MM.1S (cell line): ENCODE measurements at regions not wholly inside any gene's neighbourhood (a gene's known extent, or its start where the extent isn't known, plus 50 kb on each side); places are given as distances from the start of the nearest gene placed in this dataset.

Experiments
- DNase-seq: peaks from one replicate; pipeline ENCODE4 v3.0.0-alpha.2; 2015
- H2AFZ ChIP-seq: fragments of 300-600 bp; sonication (generic); 2 replicates; pipeline ENCODE4 v1.6.0; 2016; ENCODE audit warnings: antibody characterized with exemption, low read length
- H3F3A ChIP-seq: fragments of 300-600 bp; sonication (generic); 2 replicates; pipeline ENCODE4 v1.6.1; 2016; ENCODE audit warnings: mild to moderate bottlenecking, antibody characterized with exemption, low read length, moderate library complexity, mixed read lengths; ENCODE audit not compliant: insufficient read depth
- H3K27ac ChIP-seq: fragments of 300-600 bp; sonication (generic); 2 replicates; pipeline ENCODE4 v1.5.1; 2016; ENCODE audit warnings: mild to moderate bottlenecking, low read length
- H3K27me3 ChIP-seq: fragments of 300-600 bp; sonication (generic); replicated peaks from 2 replicates; pipeline ENCODE4 v1.6.0; 2016; ENCODE audit warnings: low read length; ENCODE audit not compliant: insufficient read depth
- H3K36me3 ChIP-seq: fragments of 300-600 bp; sonication (generic); replicated peaks from 2 replicates; pipeline ENCODE4 v1.6.1; 2016; ENCODE audit warnings: mild to moderate bottlenecking, low read length, mixed read lengths; ENCODE audit not compliant: insufficient read depth
- H3K4me1 ChIP-seq: fragments of 300-600 bp; sonication (generic); 2 replicates; pipeline ENCODE4 v1.6.1; 2016; ENCODE audit warnings: low read length, mixed read lengths
- H3K4me2 ChIP-seq: fragments of 300-600 bp; sonication (generic); 2 replicates; pipeline ENCODE4 v1.6.0; 2016; ENCODE audit warnings: low read depth, low read length
- H3K4me3 ChIP-seq: fragments of 300-600 bp; sonication (generic); 2 replicates; pipeline ENCODE4 v1.5.1; 2016; ENCODE audit warnings: low read length, mixed read lengths
- H3K79me2 ChIP-seq: fragments of 300-600 bp; sonication (generic); 2 replicates; pipeline ENCODE4 v1.6.1; 2016; ENCODE audit warnings: mixed run types, low read length, mixed read lengths
- H3K9ac ChIP-seq: fragments of 300-600 bp; sonication (generic); 2 replicates; pipeline ENCODE4 v1.6.1; 2016; ENCODE audit warnings: low read length, mixed read lengths
- H3K9me2 ChIP-seq: fragments of 300-600 bp; sonication (generic); replicated peaks from 2 replicates; pipeline ENCODE4 v1.6.1; 2016; ENCODE audit warnings: mild to moderate bottlenecking, low read length, mixed read lengths; ENCODE audit not compliant: insufficient read depth
- H3K9me3 ChIP-seq: fragments of 300-600 bp; sonication (generic); replicated peaks from 2 replicates; pipeline ENCODE4 v1.6.1; 2016; ENCODE audit warnings: mild to moderate bottlenecking, low read length, mixed read lengths; ENCODE audit not compliant: insufficient read depth
- H4K20me1 ChIP-seq: fragments of 300-600 bp; sonication (generic); 2 replicates; pipeline ENCODE4 v1.6.1; 2016; ENCODE audit warnings: mild to moderate bottlenecking, low read length, moderate library complexity, mixed read lengths; ENCODE audit not compliant: insufficient read depth
- CTCF ChIP-seq: fragments of 300-600 bp; sonication (generic); IDR thresholded peaks from 2 replicates; pipeline ENCODE4 v1.5.1; 2016; ENCODE audit warnings: antibody characterized with exemption, low read length, mixed read lengths
- EZH2 ChIP-seq: fragments of 300-600 bp; sonication (generic); optimal IDR thresholded peaks from 2 replicates; pipeline ENCODE3; 2017; ENCODE audit warnings: low read depth, mild to moderate bottlenecking, antibody characterized with exemption, low read length, mixed read lengths
- EZH2phosphoT487 ChIP-seq: fragments of 300-600 bp; sonication (generic); IDR thresholded peaks from 2 replicates; pipeline ENCODE4 v1.6.1; 2018; ENCODE audit warnings: antibody characterized with exemption, low read length

DNA sequence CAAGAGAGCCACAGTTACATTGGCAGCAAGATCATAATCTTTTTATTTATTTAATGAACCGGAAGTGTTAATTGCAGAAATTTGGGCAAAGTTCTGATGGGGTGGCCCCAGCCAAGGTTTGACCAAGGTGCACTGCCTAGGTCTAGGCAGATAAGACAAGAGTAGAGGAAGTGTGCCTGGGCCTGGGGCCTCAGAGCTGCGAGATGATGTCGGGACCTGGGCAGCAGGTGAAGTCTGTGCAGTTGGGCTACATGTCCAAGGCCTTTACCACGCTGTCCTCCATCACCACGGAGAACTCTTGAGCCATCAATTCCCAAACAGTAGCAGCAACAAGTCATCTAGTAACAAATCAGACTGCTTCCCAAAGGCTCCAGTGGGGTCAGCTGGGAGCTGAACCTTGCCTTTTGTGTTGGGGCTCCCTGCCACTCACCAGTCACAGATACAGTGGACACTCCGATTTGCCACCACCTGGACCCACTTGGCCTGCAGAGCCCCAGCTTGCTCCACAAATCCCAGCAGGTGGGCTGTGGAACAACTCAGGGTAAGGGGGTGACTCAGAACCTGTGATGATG lies 52.5 kb upstream of the COMTD1 start:
- no peak overlapping the region for H3K9ac ChIP-seq
- no peak overlapping the region for H3K27ac ChIP-seq
- H3K36me3 ChIP-seq: no peaks in the 10 kb centered on the region
- no peak for DNase-seq
- H3K9me3 ChIP-seq: no peaks in the 10 kb centered on the region
- H3K4me1 ChIP-seq: no peaks in the 10 kb centered on the region
- H2AFZ ChIP-seq: no peak overlapping the region
- H3K4me2 ChIP-seq: no peak overlapping the region
- H3K4me3 ChIP-seq: no peak overlapping the region
- TF ChIP-seq CTCF (no peak), EZH2 (no peak), EZH2phosphoT487 (no peak)
- no peaks in the 10 kb centered on the region for H3F3A ChIP-seq
- H4K20me1 ChIP-seq: no peaks in the 10 kb centered on the region
- H3K27me3 ChIP-seq: no peaks in the 10 kb centered on the region
- H3K9me2 ChIP-seq: no peaks in the 10 kb centered on the region
- H3K79me2 ChIP-seq: no peaks in the 10 kb centered on the region

DNA sequence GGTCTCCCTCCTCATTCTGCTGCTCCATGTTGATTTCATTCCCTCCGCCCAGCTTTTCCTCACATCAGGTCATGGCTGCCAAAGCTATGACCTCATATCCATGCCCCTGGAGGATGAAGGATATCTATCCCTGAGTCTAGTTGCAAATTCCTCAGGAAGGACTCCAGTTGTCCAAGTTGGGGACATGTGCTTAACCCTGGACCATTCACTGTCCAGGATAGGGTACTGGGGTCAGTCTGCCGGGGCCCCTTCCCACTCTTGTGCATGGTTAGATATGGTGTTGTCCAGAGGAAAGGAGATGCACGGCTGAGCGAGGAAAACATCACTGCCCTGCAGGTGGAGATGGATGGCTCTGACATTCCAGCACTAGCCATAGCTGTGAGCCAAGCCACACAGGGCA lies 51.9 kb upstream of the COMTD1 start:
- Histone ChIP-seq H3K4me1 (no peaks in the 10 kb centered on the region), H2AFZ (no peak overlapping the region), H4K20me1 (no peaks in the 10 kb centered on the region), H3K4me3 (no peak overlapping the region), H3K4me2 (no peak overlapping the region), H3K79me2 (no peaks in the 10 kb centered on the region), H3K27ac (no peak overlapping the region), H3F3A (no peaks in the 10 kb centered on the region), H3K9me3 (no peaks in the 10 kb centered on the region), H3K9ac (no peak overlapping the region), H3K36me3 (no peaks in the 10 kb centered on the region), H3K27me3 (no peaks in the 10 kb centered on the region), H3K9me2 (no peaks in the 10 kb centered on the region)
- no peak for DNase-seq
- TF ChIP-seq EZH2 (no peak), EZH2phosphoT487 (no peak), CTCF (no peak)

- no peak for DNase-seq
- Histone ChIP-seq H2AFZ (no peak overlapping the region), H3F3A (no peaks in the 10 kb centered on the region), H3K36me3 (no peaks in the 10 kb centered on the region), H3K4me3 (no peak overlapping the region), H3K79me2 (no peaks in the 10 kb centered on the region), H3K9me3 (no peaks in the 10 kb centered on the region), H4K20me1 (no peaks in the 10 kb centered on the region), H3K4me1 (no peaks in the 10 kb centered on the region), H3K27ac (no peak overlapping the region), H3K9ac (no peak overlapping the region), H3K27me3 (no peaks in the 10 kb centered on the region), H3K4me2 (no peak overlapping the region), H3K9me2 (no peaks in the 10 kb centered on the region)
- no peak for TF ChIP-seq CTCF
- no peak for TF ChIP-seq EZH2phosphoT487
- no peak for TF ChIP-seq EZH2
Observed at GRCh38 chr10:75286901-75287300, 51.1 kb upstream of the COMTD1 start.
